ENCODE measurements at regions not wholly inside any gene's neighbourhood (a gene's known extent, or its start where the extent isn't known, plus 50 kb on each side); places are given as distances from the start of the nearest gene placed in this dataset.

- Histone ChIP-seq H3K4me1 (no peaks in the 10 kb centered on the region), H3K36me3 (replicated peaks in 1 of 2; ENCODE audit: insufficient read depth in 1 of 2, low read depth in 2 of 2) (no peaks in the 10 kb centered on the region), H3K27me3 (no peaks in the 10 kb centered on the region), H3K4me3 (no peak overlapping the region), H3K27ac (no peak overlapping the region), H3K9me3 (no peaks in the 10 kb centered on the region)
- TF ChIP-seq POLR2A (IDR thresholded peaks at IDR 0.05) = no peak
- TF ChIP-seq CTCF (IDR thresholded peaks at IDR 0.05) = no peak
- intact Hi-C loops (cut with DNase I) = no loop called here
- ATAC-seq (no peak), DNase-seq (no peak)
- WGBS, 2 donors = 58 to 60% methylated on average over 9 of the region's 9 CpGs
These were observed 224.8 kb downstream of the SOCS6 start for GRCh38 chr18:70513502-70514171.

GRCh38 chr18:70507970-70508369 is 219.1 kb downstream of the SOCS6 start:
- whole genome bisulfite sequencing, 2 donors = 47 to 55% methylated on average over 4 of the region's 4 CpGs
- intact Hi-C loops (cut with DNase I) = no loop called here
- no peak for DNase-seq
- ATAC-seq = no peak
- no peaks in the 10 kb centered on the region for H3K27me3 ChIP-seq
- no peaks in the 10 kb centered on the region for H3K9me3 ChIP-seq
- no peak overlapping the region for H3K27ac ChIP-seq
- TF ChIP-seq POLR2A (IDR thresholded peaks at IDR 0.05) = no peak
- no peaks in the 10 kb centered on the region for H3K4me1 ChIP-seq
- H3K36me3 ChIP-seq (replicated peaks in 1 of 2; ENCODE audit: insufficient read depth in 1 of 2, low read depth in 2 of 2) = no peaks in the 10 kb centered on the region
- H3K4me3 ChIP-seq = no peak overlapping the region

GRCh38 chr18:70506511-70506910 is 217.7 kb downstream of the SOCS6 start:
- intact Hi-C loops (cut with DNase I) = no loop called here
- no peak for DNase-seq
- no peak overlapping the region for H3K4me3 ChIP-seq
- H3K27ac ChIP-seq = no peak overlapping the region
- no peaks in the 10 kb centered on the region for H3K4me1 ChIP-seq
- ATAC-seq = no peak
- whole genome bisulfite sequencing, 2 donors = 48 to 59% methylated on average over 4 of the region's 4 CpGs
- no peaks in the 10 kb centered on the region for H3K27me3 ChIP-seq
- TF ChIP-seq CTCF (IDR thresholded peaks at IDR 0.05) = no peak
- no peak for TF ChIP-seq POLR2A (IDR thresholded peaks at IDR 0.05)
- no peaks in the 10 kb centered on the region for H3K9me3 ChIP-seq
- no peaks in the 10 kb centered on the region for H3K36me3 ChIP-seq (replicated peaks in 1 of 2; ENCODE audit: insufficient read depth in 1 of 2, low read depth in 2 of 2)

GRCh38 chr18:70503060-70503459 is 214.2 kb downstream of the SOCS6 start:
- DNase-seq (no peak), ATAC-seq (no peak)
- intact Hi-C loops (cut with DNase I) = no loop called here
- Histone ChIP-seq H3K4me3 (no peak overlapping the region), H3K4me1 (no peaks in the 10 kb centered on the region), H3K36me3 (replicated peaks in 1 of 2; ENCODE audit: insufficient read depth in 1 of 2, low read depth in 2 of 2) (no peaks in the 10 kb centered on the region), H3K27ac (no peak overlapping the region), H3K27me3 (no peaks in the 10 kb centered on the region), H3K9me3 (no peaks in the 10 kb centered on the region)
- 27 to 42% methylated on average over 1 of the region's 1 CpG for WGBS, 2 donors
- TF ChIP-seq CTCF (IDR thresholded peaks at IDR 0.05) (no peak), POLR2A (IDR thresholded peaks at IDR 0.05) (no peak)

GRCh38 chr18:70501358-70501757 is 212.5 kb downstream of the SOCS6 start:
- H3K27ac ChIP-seq = no peak overlapping the region
- H3K27me3 ChIP-seq = no peaks in the 10 kb centered on the region
- no peaks in the 10 kb centered on the region for H3K36me3 ChIP-seq (replicated peaks in 1 of 2; ENCODE audit: insufficient read depth in 1 of 2, low read depth in 2 of 2)
- H3K4me3 ChIP-seq = no peak overlapping the region
- no peak for ATAC-seq
- intact Hi-C loops (cut with DNase I) = no loop called here
- 44 to 51% methylated on average over 4 of the region's 4 CpGs for WGBS, 2 donors
- no peak for DNase-seq
- H3K4me1 ChIP-seq = no peaks in the 10 kb centered on the region
- no peak for TF ChIP-seq POLR2A (IDR thresholded peaks at IDR 0.05)
- no peak for TF ChIP-seq CTCF (IDR thresholded peaks at IDR 0.05)
- H3K9me3 ChIP-seq = no peaks in the 10 kb centered on the region
